GM21737 (cell line): ENCODE measurements at regions not wholly inside any gene's neighbourhood (a gene's known extent, or its start where the extent isn't known, plus 50 kb on each side); places are given as distances from the start of the nearest gene placed in this dataset.

ENCODE experiments used
- ATAC-seq: cut with Tn5 transposase; IDR thresholded peaks from one replicate; pipeline ENCODE4 v1.9.1; 2021; ENCODE audit warnings: mild to moderate bottlenecking, moderate library complexity; ENCODE audit not compliant: unreplicated experiment

- no peak for ATAC-seq
Measured at GRCh38 chr17:79541056-79541850, 69.6 kb downstream of the RBFOX3 start.

DNA sequence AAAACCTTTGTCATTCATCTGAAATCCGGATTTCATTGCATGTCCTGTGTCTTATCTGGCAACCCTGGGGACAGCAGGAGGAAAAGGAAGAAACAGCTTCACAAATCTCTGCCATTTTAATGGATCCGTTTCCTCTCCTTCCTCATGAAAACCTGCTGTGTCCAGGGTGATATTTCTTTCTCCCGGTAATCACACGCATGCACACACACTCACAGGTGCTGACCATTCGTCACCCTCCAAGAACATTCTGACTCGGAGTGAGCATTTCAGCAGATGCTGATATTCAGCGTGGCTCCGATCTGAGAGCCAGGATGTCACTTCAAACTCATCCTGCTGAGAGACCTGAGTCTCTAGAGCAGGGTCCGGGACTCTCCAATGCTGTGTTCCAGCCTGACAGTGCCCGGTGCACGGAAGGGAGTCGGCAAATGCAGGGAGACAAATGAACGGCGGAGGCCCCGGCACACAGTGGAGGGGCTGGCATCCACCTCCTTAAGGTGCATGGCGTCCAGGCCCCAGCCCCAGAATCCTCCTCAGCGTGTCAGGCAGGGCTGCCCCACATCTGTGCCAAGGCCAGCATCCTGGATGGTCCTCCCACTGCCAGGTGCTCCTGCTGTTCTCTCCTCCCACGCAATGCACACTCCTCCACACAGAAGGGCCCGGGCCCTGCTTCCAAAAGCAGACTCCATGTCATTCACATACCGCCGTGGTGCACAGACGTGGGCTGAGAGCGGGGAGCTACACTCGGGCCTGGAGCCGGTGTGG lies 70.7 kb downstream of the RBFOX3 start:
- no peak for ATAC-seq

DNA sequence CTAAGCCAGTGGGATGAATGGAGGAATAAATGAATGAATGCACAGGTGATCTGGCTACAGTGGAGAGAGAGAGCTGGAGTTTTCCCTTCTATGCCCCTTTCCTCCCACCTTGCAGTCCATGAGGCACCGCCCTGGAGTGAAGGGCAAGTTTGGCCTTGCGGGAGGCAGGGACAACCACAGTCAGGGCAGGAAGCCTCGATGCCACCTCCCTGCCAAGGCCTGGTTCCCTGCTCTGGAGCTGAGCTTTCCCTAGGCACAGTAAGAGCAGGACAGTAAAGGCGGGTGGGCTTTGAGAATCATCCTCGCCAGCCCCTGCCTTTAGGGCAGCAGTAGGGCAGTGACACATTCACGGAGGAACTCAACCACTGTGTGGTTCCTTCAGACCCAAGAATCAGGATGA lies 72.6 kb downstream of the RBFOX3 start:
- no peak for ATAC-seq

DNA sequence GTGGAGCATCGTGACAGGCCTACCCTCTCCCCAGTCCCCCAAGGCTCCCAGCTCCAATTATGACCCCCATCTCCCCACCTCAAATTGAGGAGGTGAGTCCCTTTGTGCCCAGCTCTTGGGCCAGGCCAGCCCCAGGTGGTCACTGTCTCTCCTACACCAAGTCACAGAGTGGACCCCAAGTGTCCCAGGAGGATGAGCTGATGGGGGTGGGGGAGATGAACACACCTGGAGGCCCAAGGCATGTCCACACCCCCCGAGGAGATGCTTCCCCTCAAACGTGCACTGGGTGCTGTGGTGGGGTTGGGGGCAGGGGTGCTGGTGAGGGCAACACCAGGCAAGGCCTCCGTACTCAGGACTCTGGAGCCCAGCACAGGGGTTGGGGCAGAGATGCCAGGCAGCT lies 73.2 kb downstream of the RBFOX3 start:
- no peak for ATAC-seq

GRCh38 chr17:79537061-79537460 lies 73.8 kb downstream of the RBFOX3 start:
- ATAC-seq: no peak

DNA sequence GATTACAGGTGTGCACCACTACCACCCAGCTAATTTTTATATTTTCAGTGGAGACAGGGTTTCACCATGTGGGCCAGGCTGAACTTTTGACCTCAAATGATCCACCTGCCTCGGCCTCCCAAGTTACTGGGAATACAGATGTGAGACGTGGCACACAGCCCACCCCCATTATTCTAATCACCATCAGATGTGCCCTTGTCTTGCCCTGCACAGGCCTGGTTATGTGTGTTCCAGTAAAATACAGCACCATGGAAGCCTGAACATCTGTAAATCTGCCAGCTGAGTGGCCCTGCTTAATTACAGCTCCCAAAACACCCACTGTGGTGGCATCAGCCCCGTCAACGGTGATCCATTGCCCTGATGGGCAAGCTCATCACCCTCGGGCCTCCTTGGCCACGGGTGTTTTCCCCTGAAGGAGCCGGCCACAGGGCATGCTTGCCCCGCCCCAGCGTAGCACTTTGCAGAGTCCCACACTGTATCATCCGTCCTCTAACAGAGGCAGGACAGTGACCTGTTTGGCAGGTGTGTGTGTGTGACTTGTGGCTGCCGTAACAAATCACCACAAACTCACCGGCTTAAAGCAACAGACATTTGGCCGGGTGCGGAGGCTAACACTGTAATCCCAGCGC lies 74.5 kb downstream of the RBFOX3 start:
- ATAC-seq: no peak

DNA sequence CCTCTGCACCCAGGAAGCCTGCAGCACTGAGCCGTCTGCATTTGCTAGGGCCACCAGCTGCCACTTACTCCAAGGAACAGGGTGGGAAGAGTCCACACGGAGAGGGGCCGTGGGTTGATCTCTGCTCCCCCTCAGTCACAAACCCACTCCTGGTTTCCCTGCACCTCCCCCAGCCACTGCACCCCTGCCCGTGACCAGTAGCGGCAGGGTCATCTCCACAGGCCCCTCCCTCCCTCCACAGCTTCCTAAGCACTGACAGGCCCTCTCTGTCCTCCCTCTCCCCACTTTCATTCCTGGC lies 75.2 kb downstream of the RBFOX3 start:
- ATAC-seq: no peak

DNA sequence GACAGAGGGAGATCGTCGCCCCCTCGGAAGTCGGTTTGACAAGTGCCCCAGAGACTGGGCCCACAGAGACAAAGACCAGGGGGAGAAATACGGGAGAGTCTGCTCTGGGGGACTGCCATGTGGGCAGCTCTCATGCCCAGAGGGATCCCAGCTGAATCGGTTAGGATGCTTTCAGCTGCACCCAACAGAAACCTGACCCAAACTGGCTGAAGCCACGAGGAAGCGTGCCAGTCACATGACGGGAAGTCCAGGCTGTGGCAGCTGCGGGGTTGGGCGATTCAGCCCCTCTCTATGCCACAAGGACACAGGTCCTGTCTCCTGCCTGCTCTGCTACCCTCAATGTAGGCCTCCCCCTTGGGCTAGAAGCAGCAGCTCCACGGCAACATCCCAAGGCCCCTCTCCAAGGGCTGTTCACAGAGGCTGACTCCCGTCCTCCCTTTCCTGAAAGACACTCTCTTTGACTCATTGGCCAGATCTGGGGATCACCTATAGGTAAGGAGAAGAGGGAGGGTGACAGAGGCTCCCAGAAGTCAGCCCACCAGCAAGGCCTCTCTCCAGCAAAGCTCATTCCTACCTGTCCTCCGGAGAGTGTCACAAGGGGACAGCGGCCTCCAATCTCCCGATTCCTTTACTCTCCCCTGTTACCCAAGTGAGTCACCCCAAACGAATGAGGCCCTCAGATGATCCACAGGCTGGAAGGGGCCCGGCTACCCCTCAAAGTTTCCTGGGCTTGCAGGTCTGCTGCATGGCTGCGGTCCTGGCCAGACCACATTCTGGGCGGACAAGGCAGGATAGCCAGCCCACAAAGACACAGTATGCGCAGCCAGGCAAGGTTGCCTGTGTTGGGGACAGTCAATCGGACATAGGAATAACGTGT lies 75.8 kb downstream of the RBFOX3 start:
- ATAC-seq: no peak

GRCh38 chr17:79534111-79534510 lies 76.7 kb downstream of the RBFOX3 start:
- ATAC-seq: no peak

DNA sequence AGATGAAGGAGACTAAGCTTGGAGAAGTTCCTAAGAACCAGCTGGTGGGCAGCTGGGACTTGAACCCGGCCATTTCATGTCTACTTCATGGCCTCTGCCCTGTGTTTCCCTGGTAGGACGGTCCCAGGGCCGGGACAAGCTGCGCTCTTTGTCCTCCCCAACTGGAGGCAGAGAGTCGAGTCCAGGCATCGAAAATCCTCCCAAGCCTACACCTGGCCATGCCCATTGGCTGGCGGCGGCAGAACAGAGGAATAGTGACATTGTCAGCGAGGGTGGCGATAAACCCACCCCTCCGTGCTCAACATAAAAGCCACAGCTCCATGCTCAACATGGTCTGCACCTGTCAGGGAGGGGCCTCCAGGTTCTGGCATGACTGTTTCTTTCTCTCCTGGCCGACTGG lies 77.7 kb downstream of the RBFOX3 start:
- ATAC-seq: no peak

DNA sequence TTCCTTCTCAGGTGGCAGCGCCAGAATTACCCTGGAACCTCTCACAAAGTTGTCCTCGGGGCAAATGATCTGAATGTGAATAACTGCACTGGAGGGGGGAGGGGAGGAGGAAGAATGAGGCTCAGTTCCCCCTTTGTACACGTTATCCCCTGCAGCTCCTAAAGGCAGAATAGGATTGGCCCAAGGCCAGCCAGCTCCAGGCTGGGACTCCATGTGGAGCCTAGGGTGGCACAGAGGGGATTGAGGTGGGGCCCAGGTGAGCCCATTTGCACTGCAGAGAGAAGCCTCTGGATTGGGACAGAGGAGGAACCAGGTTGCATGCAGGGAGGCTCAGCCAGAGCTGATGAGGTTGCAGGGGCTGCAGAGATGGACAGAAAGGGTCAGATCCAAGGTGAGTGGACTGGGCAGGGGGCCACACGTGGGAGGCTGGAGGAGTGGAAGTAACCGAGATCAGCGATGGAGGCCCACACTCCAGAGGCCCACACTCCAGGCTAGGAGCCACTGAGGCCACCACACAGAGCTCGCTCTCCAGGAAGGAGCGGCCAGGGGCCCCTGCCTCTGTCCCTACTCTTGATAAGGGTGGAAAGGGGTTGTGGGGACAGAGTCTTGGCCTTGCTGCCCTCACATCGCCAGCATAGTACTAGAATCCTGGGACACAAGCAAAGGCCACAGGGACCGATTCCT lies 78.6 kb downstream of the RBFOX3 start:
- no peak for ATAC-seq

GRCh38 chr17:79531191-79532095 lies 79.4 kb downstream of the RBFOX3 start:
- ATAC-seq: no peak

DNA sequence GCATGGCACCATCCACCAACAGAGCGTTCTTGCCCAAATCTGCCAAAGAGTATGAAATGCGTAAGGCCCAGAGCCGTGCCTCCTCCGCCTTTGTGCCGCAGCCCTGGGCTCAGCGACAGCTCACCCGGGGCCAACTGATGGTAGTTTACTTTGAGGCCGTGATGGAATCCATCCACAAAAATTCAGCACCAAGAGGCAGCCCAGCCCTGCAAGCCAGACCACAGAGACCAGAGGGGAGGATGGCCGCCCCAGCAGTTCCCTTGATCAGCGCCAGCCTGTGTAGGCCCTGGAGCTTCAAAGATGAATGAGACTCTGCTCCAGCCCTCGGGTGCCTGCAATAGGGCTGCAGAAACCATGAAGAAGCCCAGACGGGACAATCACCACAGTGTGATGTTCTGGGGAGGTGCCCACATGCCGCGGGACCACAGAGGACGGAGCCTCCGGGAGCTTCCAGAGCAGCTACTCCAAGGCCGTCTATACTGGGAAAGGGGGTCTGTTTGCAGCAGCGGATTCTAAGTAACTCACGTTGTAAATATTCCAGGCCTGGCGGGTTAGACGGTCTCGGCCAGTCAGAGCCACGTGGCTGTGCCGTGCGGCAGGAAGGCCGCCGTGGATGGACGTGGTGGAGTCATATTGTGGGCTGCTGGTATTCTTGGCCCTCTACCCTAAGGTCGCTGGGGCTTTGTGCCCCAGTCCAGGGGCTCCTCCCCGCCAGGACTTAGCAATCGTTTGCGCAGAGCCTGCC lies 80.3 kb downstream of the RBFOX3 start:
- no peak for ATAC-seq

GRCh38 chr17:79529661-79530081 lies 81.2 kb downstream of the RBFOX3 start:
- no peak for ATAC-seq

DNA sequence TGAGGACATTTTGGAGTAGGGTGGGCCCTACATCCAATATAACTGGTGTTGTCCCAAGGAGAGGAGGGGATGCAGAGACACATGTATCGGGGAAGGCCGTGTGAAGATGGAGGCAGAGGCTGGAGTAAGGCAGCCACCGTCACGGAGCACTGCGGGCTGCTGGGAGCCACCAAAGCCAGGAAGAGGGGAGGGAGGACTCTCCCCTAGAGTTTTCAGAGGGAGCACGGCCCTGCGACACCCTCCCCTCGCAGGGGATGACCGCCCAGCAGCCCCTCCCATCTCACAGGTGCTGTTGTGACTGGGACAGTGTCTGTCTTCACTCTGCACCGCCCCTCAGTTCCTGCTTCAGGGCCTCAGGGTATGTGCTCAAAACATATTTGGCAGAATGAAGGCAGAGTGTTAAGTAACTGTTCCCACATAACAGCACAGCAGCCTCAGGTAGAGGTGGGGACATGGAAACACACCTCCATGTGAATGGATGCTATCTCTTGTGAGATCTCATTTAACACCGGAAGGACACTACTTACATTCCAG lies 82.2 kb downstream of the RBFOX3 start:
- ATAC-seq: no peak

GRCh38 chr17:79527306-79527705 lies 83.5 kb downstream of the RBFOX3 start:
- ATAC-seq: no peak

DNA sequence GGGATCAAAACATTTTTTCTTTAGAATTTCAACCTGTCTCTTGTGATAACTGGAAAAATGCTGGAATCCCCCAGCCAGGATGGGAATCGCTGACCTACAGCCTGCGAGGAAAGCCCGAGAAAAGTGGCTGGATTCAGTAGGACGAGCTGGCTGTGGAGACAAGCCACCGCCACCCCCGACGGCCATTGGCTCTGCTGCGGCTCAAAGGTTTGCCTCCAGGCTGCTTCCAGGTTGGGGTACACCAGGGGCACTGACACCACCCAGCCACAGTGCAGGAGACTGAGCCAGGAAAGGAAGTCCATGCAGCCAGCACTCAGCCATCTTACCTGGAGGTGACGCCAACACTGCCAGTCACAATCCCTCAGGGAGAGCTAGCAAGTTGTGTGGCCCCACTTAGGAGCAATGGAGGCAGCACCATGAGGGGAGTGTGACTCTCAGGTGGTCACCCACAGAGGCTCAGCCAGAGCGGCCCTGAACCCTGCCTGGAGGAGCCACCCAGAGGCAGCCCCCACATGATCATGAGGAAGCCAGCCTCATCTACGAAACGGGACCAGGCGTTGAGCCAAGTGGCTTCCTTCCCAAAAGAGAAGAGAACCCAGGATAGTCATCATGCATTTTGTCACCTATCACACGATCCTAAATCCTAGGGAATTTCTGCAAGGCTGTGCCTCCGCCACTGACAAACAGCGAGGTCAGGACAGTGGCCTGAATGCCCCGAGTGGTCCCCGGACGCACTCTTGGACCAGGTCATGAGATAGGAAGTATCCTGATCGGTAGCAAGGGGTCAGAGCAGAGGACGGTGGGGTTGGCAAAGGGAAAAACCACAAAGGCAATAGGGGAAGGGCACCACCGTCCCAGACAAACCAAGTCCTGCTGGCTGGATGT lies 84.8 kb downstream of the RBFOX3 start:
- ATAC-seq: no peak
